ENCODE measurements at regions not wholly inside any gene's neighbourhood (a gene's known extent, or its start where the extent isn't known, plus 50 kb on each side); places are given as distances from the start of the nearest gene placed in this dataset.

- no peaks in the 10 kb centered on the region for H3K9me2 ChIP-seq (ENCODE audit: low read depth, low read length)
- no peaks in the 10 kb centered on the region for H3F3A ChIP-seq (ENCODE audit: insufficient read depth, low read length)
- H3K9ac ChIP-seq (ENCODE audit: low read length), result no peak overlapping the region
- H3K4me3 ChIP-seq (ENCODE audit: low read depth, low read length, poor library complexity, severe bottlenecking), result no peak overlapping the region
- no peak overlapping the region for H2AFZ ChIP-seq (ENCODE audit: low read length)
- no peaks in the 10 kb centered on the region for H3K27me3 ChIP-seq (ENCODE audit: insufficient read depth, low read length)
- H3K79me2 ChIP-seq (ENCODE audit: insufficient read depth, low read length), result no peaks in the 10 kb centered on the region
- no peaks in the 10 kb centered on the region for H3K4me1 ChIP-seq (ENCODE audit: insufficient read depth, low read length, severe bottlenecking)
- H3K9me3 ChIP-seq (ENCODE audit: low read length), result no peaks in the 10 kb centered on the region
- no peak overlapping the region for H3K27ac ChIP-seq (ENCODE audit: low read depth, low read length, poor library complexity, severe bottlenecking)
- no peak overlapping the region for H3K4me2 ChIP-seq (ENCODE audit: low read length)
- no peaks in the 10 kb centered on the region for H4K20me1 ChIP-seq (ENCODE audit: insufficient read depth, low read length)
- H3K36me3 ChIP-seq (ENCODE audit: insufficient read depth, low read length), result no peaks in the 10 kb centered on the region
- TF ChIP-seq EZH2 (IDR thresholded peaks at IDR 0.05; ENCODE audit: borderline replicate concordance, low read length), result no peak
- TF ChIP-seq CTCF (IDR thresholded peaks at IDR 0.05; ENCODE audit: low read length), result no peak
Observed at GRCh38 chr18:38415811-38416210, 850.2 kb upstream of the CELF4 start.

GRCh38 chr18:38413193-38413592 is 847.6 kb upstream of the CELF4 start:
- TF ChIP-seq EZH2 (IDR thresholded peaks at IDR 0.05; ENCODE audit: borderline replicate concordance, low read length), result no peak
- TF ChIP-seq CTCF (IDR thresholded peaks at IDR 0.05; ENCODE audit: low read length), result no peak
- H3K27me3 ChIP-seq (ENCODE audit: insufficient read depth, low read length), result no peaks in the 10 kb centered on the region
- no peaks in the 10 kb centered on the region for H3K36me3 ChIP-seq (ENCODE audit: insufficient read depth, low read length)
- H3K9ac ChIP-seq (ENCODE audit: low read length), result no peak overlapping the region
- H3K4me1 ChIP-seq (ENCODE audit: insufficient read depth, low read length, severe bottlenecking), result no peaks in the 10 kb centered on the region
- no peak overlapping the region for H2AFZ ChIP-seq (ENCODE audit: low read length)
- no peaks in the 10 kb centered on the region for H3F3A ChIP-seq (ENCODE audit: insufficient read depth, low read length)
- no peaks in the 10 kb centered on the region for H3K9me2 ChIP-seq (ENCODE audit: low read depth, low read length)
- no peak overlapping the region for H3K4me2 ChIP-seq (ENCODE audit: low read length)
- no peaks in the 10 kb centered on the region for H4K20me1 ChIP-seq (ENCODE audit: insufficient read depth, low read length)
- H3K4me3 ChIP-seq (ENCODE audit: low read depth, low read length, poor library complexity, severe bottlenecking), result no peak overlapping the region
- H3K9me3 ChIP-seq (ENCODE audit: low read length), result no peaks in the 10 kb centered on the region
- H3K79me2 ChIP-seq (ENCODE audit: insufficient read depth, low read length), result no peaks in the 10 kb centered on the region
- no peak overlapping the region for H3K27ac ChIP-seq (ENCODE audit: low read depth, low read length, poor library complexity, severe bottlenecking)

- Histone ChIP-seq H3K36me3 (ENCODE audit: insufficient read depth, low read length) (no peaks in the 10 kb centered on the region), H3K4me2 (ENCODE audit: low read length) (no peak overlapping the region), H2AFZ (ENCODE audit: low read length) (no peak overlapping the region), H3K4me1 (ENCODE audit: insufficient read depth, low read length, severe bottlenecking) (no peaks in the 10 kb centered on the region), H3K27ac (ENCODE audit: low read depth, low read length, poor library complexity, severe bottlenecking) (no peak overlapping the region), H4K20me1 (ENCODE audit: insufficient read depth, low read length) (no peaks in the 10 kb centered on the region), H3K4me3 (ENCODE audit: low read depth, low read length, poor library complexity, severe bottlenecking) (no peak overlapping the region), H3K9ac (ENCODE audit: low read length) (no peak overlapping the region), H3K79me2 (ENCODE audit: insufficient read depth, low read length) (no peaks in the 10 kb centered on the region), H3F3A (ENCODE audit: insufficient read depth, low read length) (no peaks in the 10 kb centered on the region), H3K27me3 (ENCODE audit: insufficient read depth, low read length) (no peaks in the 10 kb centered on the region), H3K9me2 (ENCODE audit: low read depth, low read length) (no peaks in the 10 kb centered on the region), H3K9me3 (ENCODE audit: low read length) (no peaks in the 10 kb centered on the region)
- TF ChIP-seq EZH2 (IDR thresholded peaks at IDR 0.05; ENCODE audit: borderline replicate concordance, low read length) (no peak), CTCF (IDR thresholded peaks at IDR 0.05; ENCODE audit: low read length) (no peak)
Observed at GRCh38 chr18:38406607-38407006, 841.0 kb upstream of the CELF4 start.
